Parathyroid adenoma (tissue), 2 donors: ENCODE measurements at regions not wholly inside any gene's neighbourhood (a gene's known extent, or its start where the extent isn't known, plus 50 kb on each side); places are given as distances from the start of the nearest gene placed in this dataset.

Experiments used
- H2AFZ ChIP-seq: fragments of 300-600 bp; sonication (generic); one replicate; pipeline ENCODE4 v1.7.0; 2017; ENCODE audit warnings: antibody characterized with exemption, mild to moderate bottlenecking
- H3K27ac ChIP-seq: fragments of 300-600 bp; sonication (generic); one replicate; pipeline ENCODE4 v1.7.0; 2017
- H3K27me3 ChIP-seq: fragments of 300-600 bp; sonication (generic); one replicate; pipeline ENCODE4 v1.7.0; 2017; ENCODE audit warnings: low read length; ENCODE audit not compliant: control insufficient read depth, insufficient read depth
- H3K36me3 ChIP-seq: fragments of 300-600 bp; sonication (generic); one replicate; pipeline ENCODE4 v1.7.0; 2017; ENCODE audit warnings: low read length; ENCODE audit not compliant: control insufficient read depth, insufficient read depth
- H3K4me1 ChIP-seq: fragments of 300-600 bp; sonication (generic); one replicate; pipeline ENCODE4 v1.7.0; 2017; ENCODE audit warnings: control low read depth
- H3K4me2 ChIP-seq: fragments of 300-600 bp; sonication (generic); one replicate; pipeline ENCODE4 v1.7.0; 2017; ENCODE audit warnings: low read length
- H3K4me3 ChIP-seq: fragments of 300-600 bp; sonication (generic); one replicate; pipeline ENCODE4 v1.7.0; 2017; ENCODE audit warnings: low read depth, low read length
- H3K79me2 ChIP-seq: fragments of 300-600 bp; sonication (generic); one replicate; pipeline ENCODE4 v1.7.0; 2017; ENCODE audit warnings: control low read depth
- H3K9ac ChIP-seq: fragments of 300-600 bp; sonication (generic); one replicate; pipeline ENCODE4 v1.7.0; 2017; ENCODE audit warnings: mild to moderate bottlenecking
- H3K9me3 ChIP-seq: fragments of 300-600 bp; sonication (generic); one replicate; pipeline ENCODE4 v1.7.0; 2017; ENCODE audit warnings: low read length; ENCODE audit not compliant: control insufficient read depth
- TF ChIP-seq, protein P1 (sequence below): fragments of 300-600 bp; sonication (generic); IDR thresholded peaks from one replicate; pipeline ENCODE4 v1.7.0; 2017; ENCODE audit warnings: antibody characterized with exemption, mild to moderate bottlenecking
- donor health status: primary hyperparathyroidism.

DNA sequence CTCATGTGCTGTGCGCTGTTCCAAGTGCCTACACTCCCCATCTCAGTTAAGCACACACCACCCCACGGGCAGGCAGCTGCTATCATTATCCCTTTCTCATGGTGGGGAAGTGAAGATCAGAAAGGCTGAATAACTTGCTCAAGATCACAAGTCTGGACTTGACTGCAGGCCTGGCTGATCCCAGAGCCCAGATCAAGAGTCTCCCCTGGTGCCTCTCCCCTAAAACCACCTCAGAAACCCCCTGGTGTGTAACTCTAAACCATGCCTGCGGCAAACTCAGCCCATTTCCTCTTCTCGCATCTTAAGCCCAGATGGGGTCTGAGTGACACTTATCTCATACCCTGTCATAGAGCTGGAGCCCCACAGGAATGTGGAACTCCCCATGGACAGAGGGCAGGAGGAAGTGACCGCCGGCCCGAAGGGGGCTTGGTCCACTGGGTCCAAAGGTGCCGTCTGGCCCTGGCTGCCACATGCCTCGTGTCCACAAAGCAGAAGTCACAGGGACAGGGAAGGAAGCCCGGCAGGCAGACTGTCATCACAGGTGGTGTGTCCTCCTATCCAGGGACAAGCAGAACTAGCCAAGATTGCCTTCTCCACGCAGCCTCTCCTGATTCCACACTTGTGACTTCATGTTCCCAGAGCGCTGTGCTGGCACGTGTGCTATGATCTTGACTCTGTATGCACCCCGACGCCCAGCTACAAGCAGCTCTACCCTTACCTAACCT, 92.1 kb downstream of the SYF2 start:
- no peak overlapping the region for H3K27ac ChIP-seq
- no peak overlapping the region for H3K4me3 ChIP-seq
- H3K79me2 ChIP-seq = no peaks in the 10 kb centered on the region
- no peaks in the 10 kb centered on the region for H3K9me3 ChIP-seq
- no peaks in the 10 kb centered on the region for H3K36me3 ChIP-seq
- no peaks in the 10 kb centered on the region for H3K4me1 ChIP-seq
- H2AFZ ChIP-seq = no peak overlapping the region
- TF ChIP-seq, protein P1, sequence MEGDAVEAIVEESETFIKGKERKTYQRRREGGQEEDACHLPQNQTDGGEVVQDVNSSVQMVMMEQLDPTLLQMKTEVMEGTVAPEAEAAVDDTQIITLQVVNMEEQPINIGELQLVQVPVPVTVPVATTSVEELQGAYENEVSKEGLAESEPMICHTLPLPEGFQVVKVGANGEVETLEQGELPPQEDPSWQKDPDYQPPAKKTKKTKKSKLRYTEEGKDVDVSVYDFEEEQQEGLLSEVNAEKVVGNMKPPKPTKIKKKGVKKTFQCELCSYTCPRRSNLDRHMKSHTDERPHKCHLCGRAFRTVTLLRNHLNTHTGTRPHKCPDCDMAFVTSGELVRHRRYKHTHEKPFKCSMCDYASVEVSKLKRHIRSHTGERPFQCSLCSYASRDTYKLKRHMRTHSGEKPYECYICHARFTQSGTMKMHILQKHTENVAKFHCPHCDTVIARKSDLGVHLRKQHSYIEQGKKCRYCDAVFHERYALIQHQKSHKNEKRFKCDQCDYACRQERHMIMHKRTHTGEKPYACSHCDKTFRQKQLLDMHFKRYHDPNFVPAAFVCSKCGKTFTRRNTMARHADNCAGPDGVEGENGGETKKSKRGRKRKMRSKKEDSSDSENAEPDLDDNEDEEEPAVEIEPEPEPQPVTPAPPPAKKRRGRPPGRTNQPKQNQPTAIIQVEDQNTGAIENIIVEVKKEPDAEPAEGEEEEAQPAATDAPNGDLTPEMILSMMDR = no peak
- H3K27me3 ChIP-seq = no peaks in the 10 kb centered on the region
- H3K4me2 ChIP-seq = no peak overlapping the region
- H3K9ac ChIP-seq = no peak overlapping the region

- H3K79me2 ChIP-seq = no peaks in the 10 kb centered on the region
- H3K27ac ChIP-seq = no peak overlapping the region
- H3K9ac ChIP-seq = no peak overlapping the region
- no peak overlapping the region for H3K4me3 ChIP-seq
- no peaks in the 10 kb centered on the region for H3K9me3 ChIP-seq
- no peak overlapping the region for H3K4me2 ChIP-seq
- H2AFZ ChIP-seq = no peak overlapping the region
- TF ChIP-seq, protein P1 = no peak
- H3K36me3 ChIP-seq = no peaks in the 10 kb centered on the region
- no peaks in the 10 kb centered on the region for H3K27me3 ChIP-seq
- no peaks in the 10 kb centered on the region for H3K4me1 ChIP-seq
Observed at GRCh38 chr1:25137521-25138395, 94.5 kb downstream of the SYF2 start.

- no peak overlapping the region for H3K4me2 ChIP-seq
- H3K9me3 ChIP-seq = no peaks in the 10 kb centered on the region
- H2AFZ ChIP-seq = no peak overlapping the region
- H3K27ac ChIP-seq = no peak overlapping the region
- H3K9ac ChIP-seq = no peak overlapping the region
- H3K79me2 ChIP-seq = no peaks in the 10 kb centered on the region
- TF ChIP-seq, protein P1 = no peak
- no peak overlapping the region for H3K4me3 ChIP-seq
- no peaks in the 10 kb centered on the region for H3K36me3 ChIP-seq
- no peaks in the 10 kb centered on the region for H3K27me3 ChIP-seq
- H3K4me1 ChIP-seq = no peaks in the 10 kb centered on the region
Observed at GRCh38 chr1:25137106-25137505, 95.2 kb downstream of the SYF2 start.

DNA sequence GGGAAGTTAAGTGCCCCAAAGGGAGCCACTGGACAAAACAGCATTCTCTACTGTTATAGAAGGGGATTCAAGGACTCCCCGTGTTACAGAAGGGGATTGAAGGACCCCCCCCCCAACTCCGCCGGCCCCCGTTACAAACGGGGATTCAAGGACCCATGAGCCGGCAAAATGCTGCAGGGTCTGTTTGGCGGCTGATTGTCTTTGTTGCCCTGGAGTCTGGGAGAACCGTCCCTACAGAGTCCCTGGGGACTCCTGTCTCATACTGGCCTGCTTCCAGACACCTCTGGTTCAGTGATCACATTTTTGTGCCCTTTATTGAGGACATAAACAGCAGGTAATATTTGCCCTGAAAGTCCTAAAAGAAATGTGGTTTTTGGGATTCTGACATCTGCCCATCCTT, 96.4 kb downstream of the SYF2 start:
- no peaks in the 10 kb centered on the region for H3K79me2 ChIP-seq
- no peak overlapping the region for H3K4me3 ChIP-seq
- H3K27me3 ChIP-seq = no peaks in the 10 kb centered on the region
- no peaks in the 10 kb centered on the region for H3K36me3 ChIP-seq
- no peaks in the 10 kb centered on the region for H3K9me3 ChIP-seq
- H3K27ac ChIP-seq = no peak overlapping the region
- H3K4me1 ChIP-seq = no peaks in the 10 kb centered on the region
- no peak overlapping the region for H3K4me2 ChIP-seq
- no peak overlapping the region for H3K9ac ChIP-seq
- no peak overlapping the region for H2AFZ ChIP-seq
- TF ChIP-seq, protein P1 = no peak
